Progenitor cell of endocrine pancreas (in vitro differentiated cells): ENCODE measurements at regions not wholly inside any gene's neighbourhood (a gene's known extent, or its start where the extent isn't known, plus 50 kb on each side); places are given as distances from the start of the nearest gene placed in this dataset.

ENCODE experiments used
- DNase-seq: peaks from one replicate; pipeline ENCODE4 v3.0.0; 2021; ENCODE audit warnings: low spot score; ENCODE audit not compliant: unreplicated experiment
- H3K27ac Mint-ChIP-seq: 2 replicates; pipeline ENCODE4 v1.8.0; 2021; ENCODE audit warnings: mild to moderate bottlenecking, moderate library complexity, mixed read lengths
- H3K27me3 Mint-ChIP-seq: 2 replicates; pipeline ENCODE4 v1.8.0; 2021; ENCODE audit warnings: mixed read lengths
- H3K36me3 Mint-ChIP-seq: 2 replicates; pipeline ENCODE4 v1.8.0; 2022; ENCODE audit warnings: mixed read lengths; ENCODE audit not compliant: insufficient read depth
- H3K4me1 Mint-ChIP-seq: 2 replicates; pipeline ENCODE4 v1.8.0; 2021; ENCODE audit warnings: low read depth, mixed read lengths
- H3K4me3 Mint-ChIP-seq: 2 replicates; pipeline ENCODE4 v1.8.0; 2021; ENCODE audit warnings: low read depth, mild to moderate bottlenecking, moderate library complexity, mixed read lengths
- H3K9me3 Mint-ChIP-seq: 2 replicates; pipeline ENCODE4 v1.8.0; 2021; ENCODE audit warnings: low read depth, mixed read lengths
- CTCF ChIP-seq: fragments of 200-600 bp; sonication (generic); IDR thresholded peaks from one replicate; pipeline ENCODE4 v1.5.0; 2021; ENCODE audit warnings: antibody characterized with exemption, mild to moderate bottlenecking; ENCODE audit not compliant: unreplicated experiment

- TF ChIP-seq CTCF, result no peak
- H3K36me3 Mint-ChIP-seq, result peaks cover 8% of the 10 kb centered on the region
- DNase-seq, result no peak
Observed at GRCh38 chr17:77294761-77295160, 154.0 kb downstream of the SEC14L1 start.

GRCh38 chr17:77295241-77295853 is 154.6 kb downstream of the SEC14L1 start:
- Mint-ChIP-seq H3K9me3 (no peaks in the 10 kb centered on the region), H3K27me3 (no peaks in the 10 kb centered on the region), H3K27ac (no peak overlapping the region), H3K36me3 (peaks cover 8% of the 10 kb centered on the region), H3K4me1 (peaks cover 4% of the 10 kb centered on the region), H3K4me3 (no peak overlapping the region)
- TF ChIP-seq CTCF, result no peak
- DNase-seq, result no peak

More at GRCh38 chr17:77294761-77295160, 154.0 kb downstream of the SEC14L1 start:
- no peak overlapping the region for H3K27ac Mint-ChIP-seq
- H3K4me3 Mint-ChIP-seq, result no peak overlapping the region
- no peaks in the 10 kb centered on the region for H3K9me3 Mint-ChIP-seq
- peaks cover 2% of the 10 kb centered on the region for H3K4me1 Mint-ChIP-seq
- H3K27me3 Mint-ChIP-seq, result no peaks in the 10 kb centered on the region

GRCh38 chr17:77296769-77297409 is 156.1 kb downstream of the SEC14L1 start:
- Mint-ChIP-seq H3K27ac (no peak overlapping the region), H3K4me1 (peaks cover 5% of the 10 kb centered on the region), H3K9me3 (no peaks in the 10 kb centered on the region), H3K4me3 (no peak overlapping the region), H3K36me3 (peaks cover 5% of the 10 kb centered on the region), H3K27me3 (no peaks in the 10 kb centered on the region)
- no peak for DNase-seq
- TF ChIP-seq CTCF, result no peak

GRCh38 chr17:77297693-77298666 is 157.2 kb downstream of the SEC14L1 start:
- H3K9me3 Mint-ChIP-seq, result no peaks in the 10 kb centered on the region
- H3K27ac Mint-ChIP-seq, result no peak overlapping the region
- H3K4me3 Mint-ChIP-seq, result no peak overlapping the region
- H3K27me3 Mint-ChIP-seq, result no peaks in the 10 kb centered on the region
- peaks cover 6% of the 10 kb centered on the region for H3K4me1 Mint-ChIP-seq
- no peak for TF ChIP-seq CTCF
- no peak for DNase-seq
- peaks cover 4% of the 10 kb centered on the region for H3K36me3 Mint-ChIP-seq

- TF ChIP-seq CTCF, result no peak
Observed at GRCh38 chr17:77298811-77299210, 158.0 kb downstream of the SEC14L1 start.

More at GRCh38 chr17:77298811-77299210, 158.0 kb downstream of the SEC14L1 start:
- H3K27ac Mint-ChIP-seq, result no peak overlapping the region
- peaks cover 6% of the 10 kb centered on the region for H3K4me1 Mint-ChIP-seq
- peaks cover 2% of the 10 kb centered on the region for H3K36me3 Mint-ChIP-seq
- no peaks in the 10 kb centered on the region for H3K9me3 Mint-ChIP-seq
- H3K4me3 Mint-ChIP-seq, result no peak overlapping the region
- H3K27me3 Mint-ChIP-seq, result no peaks in the 10 kb centered on the region
- DNase-seq, result no peak
